ENCODE measurements at regions not wholly inside any gene's neighbourhood (a gene's known extent, or its start where the extent isn't known, plus 50 kb on each side); places are given as distances from the start of the nearest gene placed in this dataset.

- Histone ChIP-seq H3K9me3 (ENCODE audit: control insufficient read depth in 2 of 2, insufficient read depth in 1 of 2, low read depth in 1 of 2, low read length in 1 of 2) (no peaks in the 10 kb centered on the region), H3K27me3 (ENCODE audit: control insufficient read depth in 3 of 3, insufficient read depth in 3 of 3, low read length in 3 of 3) (no peaks in the 10 kb centered on the region), H3K27ac (ENCODE audit: low read depth in 1 of 3, low read length in 2 of 3) (no peak overlapping the region), H3K36me3 (ENCODE audit: control insufficient read depth in 3 of 3, insufficient read depth in 2 of 3, low read depth in 1 of 3, low read length in 3 of 3) (no peaks in the 10 kb centered on the region), H3K4me1 (ENCODE audit: control insufficient read depth in 3 of 3, insufficient read depth in 2 of 3, low read depth in 1 of 3, low read length in 2 of 3) (no peaks in the 10 kb centered on the region), H3K4me3 (ENCODE audit: low read depth in 1 of 3, low read length in 3 of 3) (no peak overlapping the region)
- DNase-seq (no peak), FAIRE-seq (no peak)
- 89 to 90% (median 90%) methylated on average over 8 of the region's 8 CpGs for whole genome bisulfite sequencing, 3 donors
Observed at GRCh38 chr20:41888434-41888833, 270.3 kb upstream of the CHD6 start.

GRCh38 chr20:41887500-41887899 is 269.3 kb upstream of the CHD6 start:
- WGBS, 3 donors: 78 to 87% (median 81%) methylated on average over 8 of the region's 8 CpGs
- DNase-seq: no peak
- Histone ChIP-seq H3K27ac (ENCODE audit: low read depth in 1 of 3, low read length in 2 of 3) (no peak overlapping the region), H3K36me3 (ENCODE audit: control insufficient read depth in 3 of 3, insufficient read depth in 2 of 3, low read depth in 1 of 3, low read length in 3 of 3) (no peaks in the 10 kb centered on the region), H3K4me3 (ENCODE audit: low read depth in 1 of 3, low read length in 3 of 3) (no peak overlapping the region), H3K9me3 (ENCODE audit: control insufficient read depth in 2 of 2, insufficient read depth in 1 of 2, low read depth in 1 of 2, low read length in 1 of 2) (no peaks in the 10 kb centered on the region), H3K27me3 (ENCODE audit: control insufficient read depth in 3 of 3, insufficient read depth in 3 of 3, low read length in 3 of 3) (no peaks in the 10 kb centered on the region), H3K4me1 (ENCODE audit: control insufficient read depth in 3 of 3, insufficient read depth in 2 of 3, low read depth in 1 of 3, low read length in 2 of 3) (no peaks in the 10 kb centered on the region)
- no peak for FAIRE-seq

GRCh38 chr20:41881466-41882046 is 263.4 kb upstream of the CHD6 start:
- H3K27ac ChIP-seq (ENCODE audit: low read depth in 1 of 3, low read length in 2 of 3): no peak overlapping the region
- FAIRE-seq: no peak

GRCh38 chr20:41879123-41879522 is 260.9 kb upstream of the CHD6 start:
- H3K27me3 ChIP-seq (ENCODE audit: control insufficient read depth in 3 of 3, insufficient read depth in 3 of 3, low read length in 3 of 3): peaks cover 0 to 3% (median 0%) of the 10 kb centered on the region in 3 donors
- no peaks in the 10 kb centered on the region for H3K4me1 ChIP-seq (ENCODE audit: control insufficient read depth in 3 of 3, insufficient read depth in 2 of 3, low read depth in 1 of 3, low read length in 2 of 3)
- 27 to 39% (median 27%) methylated on average over 2 of the region's 2 CpGs for WGBS, 3 donors
- H3K27ac ChIP-seq (ENCODE audit: low read depth in 1 of 3, low read length in 2 of 3): no peak overlapping the region
- no peak for FAIRE-seq
- H3K4me3 ChIP-seq (ENCODE audit: low read depth in 1 of 3, low read length in 3 of 3): no peak overlapping the region
- H3K9me3 ChIP-seq (ENCODE audit: control insufficient read depth in 2 of 2, insufficient read depth in 1 of 2, low read depth in 1 of 2, low read length in 1 of 2): no peaks in the 10 kb centered on the region
- no peak for DNase-seq
- H3K36me3 ChIP-seq (ENCODE audit: control insufficient read depth in 3 of 3, insufficient read depth in 2 of 3, low read depth in 1 of 3, low read length in 3 of 3): no peaks in the 10 kb centered on the region

More at GRCh38 chr20:41881466-41882046, 263.4 kb upstream of the CHD6 start:
- no peak for DNase-seq
- Histone ChIP-seq H3K4me1 (ENCODE audit: control insufficient read depth in 3 of 3, insufficient read depth in 2 of 3, low read depth in 1 of 3, low read length in 2 of 3) (no peaks in the 10 kb centered on the region), H3K4me3 (ENCODE audit: low read depth in 1 of 3, low read length in 3 of 3) (no peak overlapping the region), H3K36me3 (ENCODE audit: control insufficient read depth in 3 of 3, insufficient read depth in 2 of 3, low read depth in 1 of 3, low read length in 3 of 3) (no peaks in the 10 kb centered on the region), H3K9me3 (ENCODE audit: control insufficient read depth in 2 of 2, insufficient read depth in 1 of 2, low read depth in 1 of 2, low read length in 1 of 2) (no peaks in the 10 kb centered on the region), H3K27me3 (ENCODE audit: control insufficient read depth in 3 of 3, insufficient read depth in 3 of 3, low read length in 3 of 3) (peaks cover 0 to 3% (median 0%) of the 10 kb centered on the region in 3 donors)
- WGBS, 3 donors: 84 to 88% (median 88%) methylated on average over 1 of the region's 1 CpG

- WGBS, 3 donors: 57 to 66% (median 63%) methylated on average over 4 of the region's 4 CpGs
- Histone ChIP-seq H3K27me3 (ENCODE audit: control insufficient read depth in 3 of 3, insufficient read depth in 3 of 3, low read length in 3 of 3) (peaks cover 0 to 3% (median 0%) of the 10 kb centered on the region in 3 donors), H3K4me3 (ENCODE audit: low read depth in 1 of 3, low read length in 3 of 3) (no peak overlapping the region), H3K36me3 (ENCODE audit: control insufficient read depth in 3 of 3, insufficient read depth in 2 of 3, low read depth in 1 of 3, low read length in 3 of 3) (no peaks in the 10 kb centered on the region), H3K4me1 (ENCODE audit: control insufficient read depth in 3 of 3, insufficient read depth in 2 of 3, low read depth in 1 of 3, low read length in 2 of 3) (no peaks in the 10 kb centered on the region), H3K9me3 (ENCODE audit: control insufficient read depth in 2 of 2, insufficient read depth in 1 of 2, low read depth in 1 of 2, low read length in 1 of 2) (no peaks in the 10 kb centered on the region), H3K27ac (ENCODE audit: low read depth in 1 of 3, low read length in 2 of 3) (no peak overlapping the region)
- no peak for FAIRE-seq
- DNase-seq: no peak
Observed at GRCh38 chr20:41877911-41878310, 259.7 kb upstream of the CHD6 start.

GRCh38 chr20:41874658-41875057 is 256.5 kb upstream of the CHD6 start:
- Histone ChIP-seq H3K27me3 (ENCODE audit: control insufficient read depth in 3 of 3, insufficient read depth in 3 of 3, low read length in 3 of 3) (peaks cover 0 to 3% (median 0%) of the 10 kb centered on the region in 3 donors), H3K36me3 (ENCODE audit: control insufficient read depth in 3 of 3, insufficient read depth in 2 of 3, low read depth in 1 of 3, low read length in 3 of 3) (no peaks in the 10 kb centered on the region), H3K4me3 (ENCODE audit: low read depth in 1 of 3, low read length in 3 of 3) (no peak overlapping the region), H3K27ac (ENCODE audit: low read depth in 1 of 3, low read length in 2 of 3) (no peak overlapping the region), H3K4me1 (ENCODE audit: control insufficient read depth in 3 of 3, insufficient read depth in 2 of 3, low read depth in 1 of 3, low read length in 2 of 3) (no peaks in the 10 kb centered on the region), H3K9me3 (ENCODE audit: control insufficient read depth in 2 of 2, insufficient read depth in 1 of 2, low read depth in 1 of 2, low read length in 1 of 2) (no peaks in the 10 kb centered on the region)
- DNase-seq (no peak), FAIRE-seq (no peak)
- WGBS, 3 donors: 62 to 66% (median 64%) methylated on average over 1 of the region's 1 CpG

- FAIRE-seq (no peak), DNase-seq (no peak)
- no peaks in the 10 kb centered on the region for H3K36me3 ChIP-seq (ENCODE audit: control insufficient read depth in 3 of 3, insufficient read depth in 2 of 3, low read depth in 1 of 3, low read length in 3 of 3)
- H3K4me1 ChIP-seq (ENCODE audit: control insufficient read depth in 3 of 3, insufficient read depth in 2 of 3, low read depth in 1 of 3, low read length in 2 of 3): no peaks in the 10 kb centered on the region
- peaks cover 0 to 3% (median 0%) of the 10 kb centered on the region in 3 donors for H3K27me3 ChIP-seq (ENCODE audit: control insufficient read depth in 3 of 3, insufficient read depth in 3 of 3, low read length in 3 of 3)
- H3K4me3 ChIP-seq (ENCODE audit: low read depth in 1 of 3, low read length in 3 of 3): no peak overlapping the region
- 6 to 53% (median 27%) methylated on average over 4 of the region's 4 CpGs for WGBS, 3 donors
- H3K27ac ChIP-seq (ENCODE audit: low read depth in 1 of 3, low read length in 2 of 3): no peak overlapping the region
- H3K9me3 ChIP-seq (ENCODE audit: control insufficient read depth in 2 of 2, insufficient read depth in 1 of 2, low read depth in 1 of 2, low read length in 1 of 2): no peaks in the 10 kb centered on the region
Observed at GRCh38 chr20:41872930-41873329, 254.8 kb upstream of the CHD6 start.

- FAIRE-seq (no peak), DNase-seq (no peak)
- Histone ChIP-seq H3K4me3 (ENCODE audit: low read depth in 1 of 3, low read length in 3 of 3) (no peak overlapping the region), H3K36me3 (ENCODE audit: control insufficient read depth in 3 of 3, insufficient read depth in 2 of 3, low read depth in 1 of 3, low read length in 3 of 3) (no peaks in the 10 kb centered on the region), H3K27ac (ENCODE audit: low read depth in 1 of 3, low read length in 2 of 3) (no peak overlapping the region), H3K9me3 (ENCODE audit: control insufficient read depth in 2 of 2, insufficient read depth in 1 of 2, low read depth in 1 of 2, low read length in 1 of 2) (no peaks in the 10 kb centered on the region), H3K4me1 (ENCODE audit: control insufficient read depth in 3 of 3, insufficient read depth in 2 of 3, low read depth in 1 of 3, low read length in 2 of 3) (no peaks in the 10 kb centered on the region), H3K27me3 (ENCODE audit: control insufficient read depth in 3 of 3, insufficient read depth in 3 of 3, low read length in 3 of 3) (no peaks in the 10 kb centered on the region)
- 54 to 71% (median 70%) methylated on average over 3 of the region's 3 CpGs for WGBS, 3 donors
Observed at GRCh38 chr20:41870869-41871462, 252.8 kb upstream of the CHD6 start.

- H3K4me1 ChIP-seq (ENCODE audit: control insufficient read depth in 3 of 3, insufficient read depth in 2 of 3, low read depth in 1 of 3, low read length in 2 of 3): no peaks in the 10 kb centered on the region
- 49 to 58% (median 52%) methylated on average over 2 of the region's 2 CpGs for WGBS, 3 donors
- FAIRE-seq: no peak
Observed at GRCh38 chr20:41869261-41869660, 251.1 kb upstream of the CHD6 start.

More at GRCh38 chr20:41869261-41869660, 251.1 kb upstream of the CHD6 start:
- Histone ChIP-seq H3K4me3 (ENCODE audit: low read depth in 1 of 3, low read length in 3 of 3) (no peak overlapping the region), H3K27me3 (ENCODE audit: control insufficient read depth in 3 of 3, insufficient read depth in 3 of 3, low read length in 3 of 3) (no peaks in the 10 kb centered on the region), H3K9me3 (ENCODE audit: control insufficient read depth in 2 of 2, insufficient read depth in 1 of 2, low read depth in 1 of 2, low read length in 1 of 2) (no peaks in the 10 kb centered on the region), H3K27ac (ENCODE audit: low read depth in 1 of 3, low read length in 2 of 3) (no peak overlapping the region), H3K36me3 (ENCODE audit: control insufficient read depth in 3 of 3, insufficient read depth in 2 of 3, low read depth in 1 of 3, low read length in 3 of 3) (no peaks in the 10 kb centered on the region)
- no peak for DNase-seq

All from small intestine (tissue), 7 donors.